HFF-Myc (cell line): ENCODE measurements at regions not wholly inside any gene's neighbourhood (a gene's known extent, or its start where the extent isn't known, plus 50 kb on each side); places are given as distances from the start of the nearest gene placed in this dataset.

ENCODE experiments used
- DNase-seq: peaks from one replicate; pipeline ENCODE4 v3.0.0-alpha.2; 2011; ENCODE audit warnings: low read depth; ENCODE audit errors: extremely low read depth
- H3K4me3 ChIP-seq: replicated peaks from 2 replicates; pipeline ENCODE4 v1.5.1; 2011; ENCODE audit warnings: low read depth, mild to moderate bottlenecking, control low read depth, low read length
- CTCF ChIP-seq: IDR thresholded peaks from 2 replicates; pipeline ENCODE4 v1.5.1; 2012; ENCODE audit warnings: mild to moderate bottlenecking, low read depth, low read length, control low read depth; ENCODE audit errors: missing control alignments

DNA sequence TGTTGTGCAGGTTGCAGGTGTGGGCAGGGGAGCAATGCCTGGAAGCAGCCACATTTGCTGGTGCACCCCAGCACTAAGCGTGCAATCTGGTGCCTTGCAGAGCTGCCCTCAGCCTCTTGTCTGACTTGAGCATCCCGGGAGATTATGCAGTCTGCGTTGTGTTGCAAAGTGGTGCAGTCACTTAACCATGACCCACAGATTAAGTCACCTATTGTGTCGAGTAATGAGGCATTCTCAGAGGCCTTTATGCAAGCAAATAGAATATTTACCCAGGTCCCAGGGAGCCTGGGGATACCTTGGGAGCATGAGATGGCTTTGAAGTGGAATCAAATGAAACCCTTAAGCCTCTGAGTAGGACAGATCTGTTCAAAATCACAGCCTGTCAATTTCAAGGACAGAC lies 529.0 kb downstream of the TYW1 start:
- DNase-seq, result no peak
- TF ChIP-seq CTCF, result no peak
- no peak overlapping the region for H3K4me3 ChIP-seq

GRCh38 chr7:67535241-67535989 lies 538.8 kb downstream of the TYW1 start:
- DNase-seq, result no peak
- no peak overlapping the region for H3K4me3 ChIP-seq
- TF ChIP-seq CTCF, result no peak

DNA sequence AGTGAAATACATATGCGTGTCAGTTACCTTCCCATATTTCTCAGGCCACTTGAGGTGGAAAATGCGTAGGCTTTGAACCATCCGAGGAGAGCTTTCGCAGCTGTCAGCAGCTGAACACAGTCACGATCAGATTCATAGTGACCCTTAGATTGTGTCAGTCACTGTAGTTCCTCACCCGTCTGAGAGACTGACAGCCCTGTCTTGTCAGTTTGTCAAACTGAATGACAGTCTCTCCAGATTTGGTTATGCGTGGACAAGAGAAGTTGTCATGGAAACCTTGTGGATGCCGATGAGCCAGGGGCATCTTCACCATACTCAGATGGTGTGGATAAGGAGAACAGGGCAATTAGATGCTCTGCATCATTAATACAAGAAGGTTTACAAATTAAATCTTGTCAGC lies 546.3 kb downstream of the TYW1 start:
- TF ChIP-seq CTCF, result no peak
- no peak overlapping the region for H3K4me3 ChIP-seq
- DNase-seq, result no peak

- DNase-seq, result no peak
- no peak overlapping the region for H3K4me3 ChIP-seq
- TF ChIP-seq CTCF, result no peak
Measured at GRCh38 chr7:67547183-67547907, 550.7 kb downstream of the TYW1 start.

DNA sequence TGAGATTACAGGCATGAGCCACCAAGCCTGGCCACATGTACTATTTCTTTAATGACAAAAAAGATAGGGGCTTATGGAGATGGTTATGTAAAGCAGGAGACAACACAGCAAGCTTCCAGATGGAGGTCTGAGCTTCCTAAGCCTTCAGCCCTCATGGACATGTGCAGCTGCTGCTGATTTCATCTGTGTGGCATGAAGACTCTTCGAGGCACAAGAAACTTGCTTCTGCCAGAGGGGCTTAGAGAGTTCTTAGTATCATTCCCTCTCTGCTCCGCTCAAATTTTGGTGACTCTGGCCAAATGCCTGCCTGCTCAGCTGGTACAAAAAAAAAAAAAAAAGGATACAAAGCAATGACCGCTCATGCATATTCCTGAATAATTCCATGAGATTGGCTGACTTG lies 552.5 kb downstream of the TYW1 start:
- no peak for DNase-seq
- no peak overlapping the region for H3K4me3 ChIP-seq

DNA sequence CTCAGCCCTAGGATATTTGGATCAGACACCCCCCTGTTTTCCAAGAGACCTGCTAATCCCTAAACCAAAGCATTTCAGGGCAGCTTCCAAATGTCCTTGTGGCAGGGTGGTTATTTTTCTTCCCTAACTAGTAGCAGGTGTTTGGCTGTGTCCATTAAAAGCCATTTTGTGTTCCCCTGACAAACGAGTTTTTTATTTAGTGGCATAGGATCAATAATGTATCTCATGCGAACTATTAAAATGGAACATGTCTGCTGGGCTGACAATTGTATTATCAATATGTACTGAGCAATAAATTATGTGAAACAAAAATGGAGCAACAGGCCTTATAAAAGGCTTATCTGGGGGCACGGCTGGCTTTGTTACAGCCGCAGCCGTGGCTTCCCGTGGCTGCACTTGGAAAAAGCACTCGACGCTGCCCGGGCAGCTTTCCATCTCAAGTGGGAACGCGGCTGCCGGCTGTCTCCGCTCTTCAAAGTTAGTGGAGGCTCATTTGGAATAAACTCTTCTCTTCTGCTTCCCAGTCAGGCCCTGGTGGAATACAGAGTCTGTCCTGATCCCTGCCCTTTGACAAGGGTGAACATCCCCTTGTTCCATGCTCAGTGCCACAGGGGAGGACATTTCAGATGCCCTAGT lies 554.3 kb downstream of the TYW1 start:
- no peak for TF ChIP-seq CTCF
- no peak for DNase-seq
- no peak overlapping the region for H3K4me3 ChIP-seq

More for the DNA sequence above, 552.5 kb downstream of the TYW1 start:
- no peak for TF ChIP-seq CTCF
